ENCODE measurements at regions not wholly inside any gene's neighbourhood (a gene's known extent, or its start where the extent isn't known, plus 50 kb on each side); places are given as distances from the start of the nearest gene placed in this dataset.

- peak; percentile 55 for DNase-seq (ENCODE audit: low spot score)
Observed at GRCh38 chrX:100512471-100512870, 72.3 kb upstream of the TNMD start.

- DNase-seq (ENCODE audit: low spot score): no peak
Observed at GRCh38 chrX:100494646-100495370, 84.7 kb upstream of the PCDH19 start.

GRCh38 chrX:100491174-100491573 is 81.1 kb upstream of the PCDH19 start:
- DNase-seq (ENCODE audit: low spot score): no peak

GRCh38 chrX:100487795-100488194 is 77.7 kb upstream of the PCDH19 start:
- no peak for DNase-seq (ENCODE audit: low spot score)

- DNase-seq (ENCODE audit: low spot score): no peak
Observed at GRCh38 chrX:100484971-100485370, 74.9 kb upstream of the PCDH19 start.

- DNase-seq (ENCODE audit: low spot score): no peak
Observed at GRCh38 chrX:100479329-100479728, 69.3 kb upstream of the PCDH19 start.

GRCh38 chrX:100478714-100479306 is 68.7 kb upstream of the PCDH19 start:
- DNase-seq (ENCODE audit: low spot score): no peak

- no peak for DNase-seq (ENCODE audit: low spot score)
Observed at GRCh38 chrX:100477958-100478357, 67.9 kb upstream of the PCDH19 start.

GRCh38 chrX:100477467-100477866 is 67.4 kb upstream of the PCDH19 start:
- DNase-seq (ENCODE audit: low spot score): no peak

Measured in HT-29 (cell line).